Adipocyte (in vitro differentiated cells): ENCODE measurements at regions not wholly inside any gene's neighbourhood (a gene's known extent, or its start where the extent isn't known, plus 50 kb on each side); places are given as distances from the start of the nearest gene placed in this dataset.

Source experiments
- DNase-seq: peaks from one replicate; pipeline ENCODE4 v3.0.0-alpha.2; 2015; ENCODE audit warnings: low read depth
- H3K27me3 ChIP-seq: replicated peaks from 2 replicates; pipeline ENCODE4 v1.7.0; 2013; ENCODE audit warnings: mild to moderate bottlenecking, low read length, moderate library complexity; ENCODE audit not compliant: control insufficient read depth, insufficient read depth
- H3K36me3 ChIP-seq: 2 replicates; pipeline ENCODE4 v1.7.0; 2013; ENCODE audit warnings: low read length, mild to moderate bottlenecking, moderate library complexity; ENCODE audit not compliant: control insufficient read depth, insufficient read depth, severe bottlenecking
- H3K4me1 ChIP-seq: 2 replicates; pipeline ENCODE4 v1.7.0; 2013; ENCODE audit warnings: mild to moderate bottlenecking, low read length, moderate library complexity; ENCODE audit not compliant: control insufficient read depth, insufficient read depth
- H3K4me3 ChIP-seq: 2 replicates; pipeline ENCODE4 v1.7.0; 2013; ENCODE audit warnings: mild to moderate bottlenecking, low read length, moderate library complexity
- H3K9ac ChIP-seq: 2 replicates; pipeline ENCODE4 v1.7.0; 2013; ENCODE audit warnings: mild to moderate bottlenecking, low read length, moderate library complexity
- H3K9me3 ChIP-seq: 2 replicates; pipeline ENCODE4 v1.7.0; 2013; ENCODE audit warnings: mild to moderate bottlenecking, low read length, moderate library complexity; ENCODE audit not compliant: control insufficient read depth

- no peak for DNase-seq
- Histone ChIP-seq H3K27me3 (peaks cover 10% of the 10 kb centered on the region), H3K9ac (no peak overlapping the region), H3K9me3 (no peaks in the 10 kb centered on the region), H3K36me3 (no peaks in the 10 kb centered on the region), H3K4me3 (no peak overlapping the region), H3K4me1 (no peaks in the 10 kb centered on the region)
These were observed 686.3 kb upstream of the HS6ST1 start for GRCh38 chr2:129004940-129005490.

GRCh38 chr2:129006135-129006886, 687.6 kb upstream of the HS6ST1 start:
- H3K4me3 ChIP-seq: no peak overlapping the region
- H3K9ac ChIP-seq: no peak overlapping the region
- no peaks in the 10 kb centered on the region for H3K9me3 ChIP-seq
- peaks cover 17% of the 10 kb centered on the region for H3K27me3 ChIP-seq
- no peaks in the 10 kb centered on the region for H3K4me1 ChIP-seq
- no peak for DNase-seq
- H3K36me3 ChIP-seq: no peaks in the 10 kb centered on the region

DNA sequence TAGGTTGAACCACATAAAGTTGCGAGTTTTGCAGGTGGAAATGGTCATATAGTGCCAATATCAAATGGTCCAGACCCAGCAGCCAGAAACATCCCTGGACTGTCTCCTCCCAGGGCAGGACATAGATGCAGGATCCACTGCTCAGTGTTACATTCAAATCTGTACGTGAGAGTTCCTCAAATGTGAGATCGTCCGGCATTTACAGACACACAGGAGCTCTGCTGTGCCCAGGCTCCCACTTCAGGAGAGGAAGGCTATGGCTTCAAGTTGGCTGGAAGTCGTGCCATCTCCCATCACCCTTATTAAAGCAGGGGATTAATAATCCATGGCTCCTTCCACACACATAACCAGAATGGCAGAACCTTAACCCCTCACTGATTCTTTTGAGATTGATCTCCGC, 688.2 kb upstream of the HS6ST1 start:
- H3K27me3 ChIP-seq: peaks cover 17% of the 10 kb centered on the region
- H3K36me3 ChIP-seq: no peaks in the 10 kb centered on the region
- no peak overlapping the region for H3K4me3 ChIP-seq
- DNase-seq: no peak
- no peak overlapping the region for H3K9ac ChIP-seq
- no peaks in the 10 kb centered on the region for H3K9me3 ChIP-seq
- H3K4me1 ChIP-seq: no peaks in the 10 kb centered on the region

GRCh38 chr2:129008055-129008880, 689.6 kb upstream of the HS6ST1 start:
- Histone ChIP-seq H3K4me3 (no peak overlapping the region), H3K4me1 (no peaks in the 10 kb centered on the region), H3K36me3 (no peaks in the 10 kb centered on the region), H3K9ac (no peak overlapping the region), H3K9me3 (no peaks in the 10 kb centered on the region), H3K27me3 (peaks cover 16% of the 10 kb centered on the region)
- no peak for DNase-seq

DNA sequence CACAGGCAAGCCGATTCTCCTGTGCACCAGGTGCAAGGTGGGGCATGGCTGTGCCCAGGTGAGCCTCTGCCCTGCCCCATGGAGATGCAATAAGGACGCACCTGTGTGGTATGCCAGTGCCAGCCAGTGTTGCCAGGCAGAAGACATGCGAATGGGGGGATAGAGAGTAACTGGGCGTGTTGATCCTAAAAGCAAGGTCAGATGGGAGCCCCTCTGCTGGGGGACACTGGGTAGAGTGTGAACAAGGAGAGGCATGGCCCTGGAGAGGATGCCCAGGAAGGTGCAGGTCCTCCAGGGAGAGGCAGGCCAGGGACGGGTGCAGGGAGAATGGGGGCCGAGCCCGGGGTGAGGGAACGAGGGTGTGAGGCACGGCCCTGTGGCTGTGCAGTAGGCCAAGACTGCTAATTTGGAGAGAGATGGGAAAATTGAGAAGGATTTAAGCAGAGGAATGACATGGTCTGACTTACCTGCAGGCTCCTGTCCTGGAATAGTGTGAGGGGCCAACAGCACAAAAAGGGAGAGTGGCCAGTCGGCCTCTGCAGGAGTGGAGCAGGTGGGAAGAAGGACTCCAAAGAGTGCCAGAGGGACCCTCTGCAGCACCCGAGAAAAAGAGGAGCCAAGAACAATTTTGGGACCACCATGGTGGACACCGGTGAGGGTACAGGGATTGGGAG, 690.4 kb upstream of the HS6ST1 start:
- H3K27me3 ChIP-seq: peaks cover 16% of the 10 kb centered on the region
- H3K4me1 ChIP-seq: no peaks in the 10 kb centered on the region
- no peak overlapping the region for H3K4me3 ChIP-seq
- no peaks in the 10 kb centered on the region for H3K36me3 ChIP-seq
- H3K9me3 ChIP-seq: peaks cover 4% of the 10 kb centered on the region
- H3K9ac ChIP-seq: no peak overlapping the region
- DNase-seq: no peak

- Histone ChIP-seq H3K4me1 (no peaks in the 10 kb centered on the region), H3K9ac (no peak overlapping the region), H3K27me3 (peaks cover 16% of the 10 kb centered on the region), H3K9me3 (peaks cover 4% of the 10 kb centered on the region), H3K36me3 (no peaks in the 10 kb centered on the region), H3K4me3 (no peak overlapping the region)
- no peak for DNase-seq
These were observed 691.0 kb upstream of the HS6ST1 start for GRCh38 chr2:129009555-129010146.

DNA sequence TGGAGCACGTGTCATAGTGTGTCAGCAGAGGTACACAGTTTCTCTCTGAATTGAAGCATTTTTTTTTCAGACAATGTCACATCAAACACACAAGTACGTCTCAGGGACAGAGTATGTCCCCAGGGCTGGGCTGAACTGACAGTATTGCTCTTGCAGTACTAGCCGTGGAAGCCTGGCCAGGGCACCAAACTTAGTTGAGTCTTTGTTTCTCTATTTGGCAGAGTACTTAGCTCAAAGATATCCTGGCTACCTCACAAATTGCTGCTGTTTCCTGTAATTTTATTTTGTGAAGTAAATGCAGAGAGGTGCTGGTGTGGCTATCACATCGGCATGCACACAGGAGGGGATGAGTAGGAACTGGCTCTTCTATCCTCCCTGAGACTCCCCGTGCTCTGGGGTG, 691.6 kb upstream of the HS6ST1 start:
- Histone ChIP-seq H3K4me1 (no peaks in the 10 kb centered on the region), H3K36me3 (no peaks in the 10 kb centered on the region), H3K27me3 (peaks cover 16% of the 10 kb centered on the region), H3K4me3 (no peak overlapping the region), H3K9me3 (peaks cover 4% of the 10 kb centered on the region), H3K9ac (no peak overlapping the region)
- no peak for DNase-seq

DNA sequence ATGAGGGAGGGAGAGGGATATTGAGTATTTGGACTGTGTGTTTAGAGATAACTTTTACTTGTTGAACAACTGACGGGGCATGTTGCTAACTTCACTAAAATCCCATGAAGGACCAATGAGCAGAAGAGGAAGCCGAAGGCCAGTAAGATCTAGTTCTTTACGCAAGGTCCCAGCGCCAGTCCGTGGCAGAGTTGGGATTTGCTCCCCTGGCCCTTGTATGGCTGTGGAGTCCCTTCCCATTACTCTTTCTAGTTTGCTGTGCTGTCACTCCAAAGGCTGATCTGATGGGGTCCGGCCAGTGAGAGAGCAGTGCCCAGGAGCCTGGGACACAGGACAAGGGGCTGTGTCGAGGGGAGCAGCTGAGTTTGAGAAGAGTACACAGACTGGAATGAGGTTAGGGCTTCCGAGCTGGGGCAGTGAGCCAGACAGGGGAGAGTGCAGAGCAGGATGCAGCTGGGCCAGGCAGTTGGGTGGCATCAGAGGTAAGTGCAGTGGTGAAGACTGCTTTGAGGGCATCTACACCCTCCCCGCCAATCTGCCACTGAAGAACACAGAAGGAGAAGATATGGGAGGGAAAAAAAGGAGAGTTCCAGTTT, 692.9 kb upstream of the HS6ST1 start:
- H3K9me3 ChIP-seq: peaks cover 4% of the 10 kb centered on the region
- DNase-seq: no peak

DNA sequence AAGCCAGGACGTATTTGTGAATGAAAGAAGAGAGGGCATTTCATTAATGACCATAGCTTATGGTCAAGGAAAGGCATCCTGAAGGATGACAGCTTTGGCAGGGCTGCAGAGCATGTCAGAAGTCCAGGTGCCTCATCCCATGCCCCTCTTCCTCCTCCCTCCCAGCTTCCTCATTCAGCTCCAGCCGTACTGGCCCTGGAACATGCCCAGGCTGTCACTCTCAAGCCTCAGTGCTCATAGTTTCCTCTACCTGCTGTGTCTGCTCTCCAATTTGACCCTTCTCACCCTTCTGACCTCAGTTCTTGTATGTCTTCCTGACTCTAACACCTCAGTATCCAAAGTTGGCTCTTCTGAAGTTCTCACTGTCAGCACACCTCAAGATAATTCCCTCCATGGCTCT, 695.8 kb upstream of the HS6ST1 start:
- Histone ChIP-seq H3K4me3 (no peak overlapping the region), H3K27me3 (peaks cover 20% of the 10 kb centered on the region), H3K9ac (no peak overlapping the region), H3K9me3 (peaks cover 4% of the 10 kb centered on the region), H3K36me3 (no peaks in the 10 kb centered on the region), H3K4me1 (no peaks in the 10 kb centered on the region)
- DNase-seq: no peak

More for the DNA sequence above, 692.9 kb upstream of the HS6ST1 start:
- no peaks in the 10 kb centered on the region for H3K36me3 ChIP-seq
- no peak overlapping the region for H3K9ac ChIP-seq
- no peak overlapping the region for H3K4me3 ChIP-seq
- peaks cover 20% of the 10 kb centered on the region for H3K27me3 ChIP-seq
- H3K4me1 ChIP-seq: no peaks in the 10 kb centered on the region

GRCh38 chr2:129015397-129016285, 697.0 kb upstream of the HS6ST1 start:
- H3K27me3 ChIP-seq: peaks cover 9% of the 10 kb centered on the region
- peaks cover 4% of the 10 kb centered on the region for H3K9me3 ChIP-seq

More at GRCh38 chr2:129015397-129016285, 697.0 kb upstream of the HS6ST1 start:
- Histone ChIP-seq H3K4me1 (no peaks in the 10 kb centered on the region), H3K4me3 (no peak overlapping the region), H3K36me3 (no peaks in the 10 kb centered on the region), H3K9ac (no peak overlapping the region)
- no peak for DNase-seq
